HG02798 (cell line): ENCODE measurements at regions not wholly inside any gene's neighbourhood (a gene's known extent, or its start where the extent isn't known, plus 50 kb on each side); places are given as distances from the start of the nearest gene placed in this dataset.

Source experiments
- ATAC-seq: cut with Tn5 transposase; IDR thresholded peaks from one replicate; pipeline ENCODE4 v1.9.1; 2021; ENCODE audit warnings: mild to moderate bottlenecking; ENCODE audit not compliant: unreplicated experiment, poor library complexity

- ATAC-seq: no peak
Observed at GRCh38 chr12:25058012-25058411, 109.1 kb upstream of the BCAT1 start.

GRCh38 chr12:25056486-25057130 lies 107.7 kb upstream of the BCAT1 start:
- peak; percentile 19 for ATAC-seq

DNA sequence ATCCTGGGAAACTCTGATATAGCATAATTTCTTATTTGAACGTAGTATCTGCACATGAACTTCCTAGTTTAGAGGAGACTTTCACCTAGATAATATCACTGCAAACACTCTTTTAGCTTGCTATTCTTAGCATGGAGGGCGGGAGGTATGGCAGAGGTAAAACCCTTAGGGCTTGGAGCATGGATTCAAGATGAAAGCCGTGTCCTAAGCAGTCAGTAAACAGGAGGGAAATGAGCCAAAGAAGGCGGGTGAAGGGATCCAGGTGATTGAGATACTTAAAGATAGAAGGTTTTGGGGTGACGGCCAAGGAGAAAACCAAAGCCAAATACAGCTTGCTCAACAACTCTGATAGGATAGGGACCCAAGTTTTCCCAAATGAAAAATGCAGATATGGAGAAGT lies 107.1 kb upstream of the BCAT1 start:
- ATAC-seq: no peak

- ATAC-seq: peak; percentile 21
Observed at GRCh38 chr12:25054783-25055144, 105.9 kb upstream of the BCAT1 start.

- no peak for ATAC-seq
Observed at GRCh38 chr12:25054076-25054782, 105.3 kb upstream of the BCAT1 start.

DNA sequence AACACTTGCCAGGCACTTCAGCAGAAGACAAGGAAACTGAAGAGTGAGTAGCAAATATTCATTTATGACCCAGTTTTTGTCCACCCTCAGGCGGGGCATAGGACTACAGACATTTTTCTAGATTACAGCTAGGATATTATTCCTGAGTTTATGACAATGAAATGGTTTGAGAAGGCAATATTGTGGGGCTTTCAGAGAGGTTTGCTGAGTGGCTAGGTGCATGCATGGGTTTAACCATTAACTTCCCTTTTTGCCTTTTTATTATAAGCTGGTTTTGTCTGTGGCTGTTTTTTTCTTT lies 104.0 kb upstream of the BCAT1 start:
- no peak for ATAC-seq

GRCh38 chr12:25052196-25052913 lies 103.5 kb upstream of the BCAT1 start:
- ATAC-seq: peak; percentile 72

DNA sequence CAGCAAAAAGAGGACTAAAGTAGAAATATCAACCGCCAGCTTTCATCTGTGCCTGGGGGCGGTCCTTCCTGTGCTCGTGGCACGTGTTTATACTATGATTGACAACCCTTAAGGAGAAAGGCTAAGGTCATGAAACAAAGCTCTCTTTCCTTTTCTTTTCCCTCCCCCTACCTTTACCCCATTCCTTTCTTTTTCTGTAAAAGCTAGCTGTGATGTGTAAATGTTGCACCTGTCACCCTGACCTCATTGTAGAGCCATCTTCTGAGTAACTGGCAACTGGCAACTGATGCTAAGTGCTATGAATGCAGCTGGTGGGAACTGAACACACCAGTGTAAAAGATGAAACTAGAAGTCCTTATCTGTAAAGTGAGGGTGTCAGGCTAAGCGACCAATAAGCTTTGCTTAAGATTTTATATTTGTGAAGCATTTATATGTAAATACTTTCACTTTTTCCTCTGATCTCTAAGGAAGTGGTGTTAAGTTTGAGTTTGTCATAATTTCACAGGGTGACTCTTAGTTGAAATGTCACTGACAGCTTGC lies 102.8 kb upstream of the BCAT1 start:
- peak; percentile 73 for ATAC-seq

GRCh38 chr12:25051171-25051570 lies 102.3 kb upstream of the BCAT1 start:
- ATAC-seq: no peak

GRCh38 chr12:25045869-25046268 lies 97.0 kb upstream of the BCAT1 start:
- ATAC-seq: no peak

DNA sequence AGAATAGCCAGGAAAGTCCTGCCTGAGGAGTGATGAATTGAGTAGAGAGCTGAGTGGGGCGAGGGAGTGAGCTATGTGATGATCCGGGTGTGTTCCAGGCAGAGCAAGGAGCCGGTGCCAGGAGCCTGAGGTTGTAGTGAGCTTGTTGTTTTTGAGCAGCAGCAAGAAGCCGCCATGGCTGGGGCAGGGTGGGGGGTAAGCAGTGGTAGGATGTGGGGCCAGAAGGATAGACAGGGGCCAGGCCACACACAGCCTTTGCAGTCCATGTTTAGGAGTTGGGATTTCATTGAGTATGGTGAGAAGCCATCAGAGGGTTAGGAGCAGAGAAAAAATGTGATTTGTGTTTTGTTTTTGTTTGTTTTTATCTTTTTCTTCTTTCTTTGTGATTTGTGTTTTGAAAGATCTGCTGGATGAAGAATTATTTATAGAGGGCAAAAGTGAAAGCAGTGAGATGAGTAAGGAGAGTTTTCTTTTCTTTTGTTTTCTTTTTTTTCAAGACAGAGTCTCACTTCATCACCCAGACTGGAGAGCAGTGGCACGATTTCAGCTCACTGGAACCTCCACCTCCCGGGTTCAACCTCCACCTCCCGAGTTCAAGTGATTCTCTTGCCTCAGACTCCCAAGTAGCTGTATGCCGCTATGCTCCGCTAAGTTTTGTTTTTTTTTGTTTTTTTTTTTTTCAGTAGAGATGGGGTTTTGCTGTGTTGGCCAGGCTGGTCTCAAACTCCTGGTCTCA lies 92.3 kb upstream of the BCAT1 start:
- peak; percentile 59 for ATAC-seq

GRCh38 chr12:25040593-25040992 lies 91.7 kb upstream of the BCAT1 start:
- no peak for ATAC-seq

GRCh38 chr12:25034676-25035075 lies 85.8 kb upstream of the BCAT1 start:
- no peak for ATAC-seq

DNA sequence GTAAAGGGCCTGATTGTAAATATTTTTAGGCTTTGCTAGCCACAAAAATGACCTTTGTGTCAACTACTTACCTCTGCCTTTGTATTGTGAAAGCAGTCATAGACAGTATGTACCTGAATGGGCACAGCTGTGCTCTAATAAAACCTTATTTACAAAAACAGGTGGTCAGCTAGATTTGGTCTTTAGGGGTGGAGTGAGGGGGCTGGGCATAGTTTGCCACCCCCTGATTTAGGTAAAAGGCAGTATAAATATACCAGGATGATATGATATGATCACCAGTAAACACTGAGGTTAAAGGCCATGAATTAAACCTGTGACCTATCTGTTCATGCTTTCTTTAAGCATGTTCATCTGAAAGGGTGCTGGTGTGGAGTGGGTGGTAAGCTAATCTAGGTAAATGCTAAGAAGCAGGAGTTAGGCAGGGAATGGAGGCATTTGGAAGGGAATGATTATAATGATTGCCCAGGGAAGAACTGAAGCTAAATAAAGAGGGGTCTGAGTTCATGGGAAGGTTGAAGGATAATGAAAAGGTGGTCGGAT lies 77.1 kb upstream of the BCAT1 start:
- ATAC-seq: no peak

DNA sequence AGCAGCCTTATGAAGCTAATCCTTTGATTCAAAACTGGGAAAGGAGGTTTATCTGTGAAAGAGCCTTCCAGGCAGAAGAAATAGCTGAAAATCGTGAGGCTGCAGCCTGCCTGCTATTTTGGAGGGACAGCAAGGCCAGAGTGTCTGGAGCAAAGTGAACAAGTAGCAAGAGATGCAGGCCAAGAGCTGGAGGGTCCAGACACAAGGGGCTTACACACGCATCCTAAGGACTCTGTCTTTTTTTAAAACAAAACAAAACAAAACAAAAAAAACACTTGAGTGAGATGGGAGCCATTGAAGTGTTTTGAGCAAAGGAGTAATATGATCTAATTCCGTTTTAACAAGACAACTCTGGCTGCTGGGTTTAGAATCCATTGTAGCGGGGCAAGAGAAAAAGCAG lies 76.4 kb upstream of the BCAT1 start:
- ATAC-seq: no peak

DNA sequence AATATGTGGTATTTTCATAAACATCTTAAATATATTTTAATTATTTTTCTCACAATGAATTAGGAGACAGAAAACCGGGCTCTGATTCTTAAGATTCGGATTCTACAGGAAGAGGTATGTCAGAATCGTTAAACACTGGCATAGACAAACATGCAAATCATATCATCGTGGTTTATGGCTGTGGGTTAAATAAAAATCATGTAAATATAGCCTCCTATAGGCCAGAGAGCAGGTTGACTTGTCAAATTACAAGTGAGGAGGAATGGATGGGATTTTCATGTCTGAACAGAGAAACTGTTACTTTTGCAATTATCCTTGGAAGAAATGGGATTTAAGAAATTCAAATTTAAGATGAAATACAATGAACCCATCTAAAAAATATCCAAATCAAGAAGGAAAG lies 74.9 kb upstream of the BCAT1 start:
- no peak for ATAC-seq

- peak; percentile 91 for ATAC-seq
Observed at GRCh38 chr12:25020621-25021243, 71.8 kb upstream of the BCAT1 start.

GRCh38 chr12:25018146-25018545 lies 69.2 kb upstream of the BCAT1 start:
- ATAC-seq: no peak

GRCh38 chr12:25017336-25017735 lies 68.4 kb upstream of the BCAT1 start:
- ATAC-seq: no peak

DNA sequence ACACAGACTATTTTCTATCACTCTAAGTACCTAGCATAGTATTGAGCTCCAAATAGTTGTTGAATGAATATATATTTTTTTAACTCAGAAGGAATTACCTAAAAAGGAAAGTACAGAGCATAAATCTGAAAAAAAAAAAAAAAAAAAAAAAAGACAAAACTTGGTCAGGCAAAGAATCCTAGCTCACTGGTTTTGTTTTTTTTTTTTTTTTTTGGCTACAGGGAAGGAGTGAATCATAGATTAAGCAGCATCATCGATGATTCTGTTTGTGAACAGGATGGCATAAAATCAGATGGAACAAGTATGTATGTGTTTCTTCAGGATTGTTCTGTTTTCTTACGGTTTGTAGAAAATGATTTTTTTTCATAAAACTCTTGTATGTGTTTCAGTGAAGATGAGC lies 66.1 kb upstream of the BCAT1 start:
- ATAC-seq: no peak
